ENCODE measurements at regions not wholly inside any gene's neighbourhood (a gene's known extent, or its start where the extent isn't known, plus 50 kb on each side); places are given as distances from the start of the nearest gene placed in this dataset.

GRCh38 chr4:27168783-27169182 lies 308.1 kb downstream of the STIM2 start:
- Histone ChIP-seq H3K4me3 (replicated peaks; ENCODE audit: insufficient read depth, low read length) (no peak overlapping the region), H3K27ac (replicated peaks) (no peak overlapping the region), H3K27me3 (ENCODE audit: insufficient read depth, poor library complexity, severe bottlenecking) (no peaks in the 10 kb centered on the region)
- no peak for DNase-seq (ENCODE audit: low read depth in 1 of 2, low spot score in 1 of 2)
- TF ChIP-seq GABPA (IDR thresholded peaks at IDR 0.05; ENCODE audit: low read depth) (no peak), SPI1 (IDR thresholded peaks at IDR 0.05; ENCODE audit: borderline replicate concordance, low read depth) (no peak), CTCF (IDR thresholded peaks at IDR 0.05; ENCODE audit: insufficient read depth, low read length) (no peak), POLR2AphosphoS5 (IDR thresholded peaks at IDR 0.05; ENCODE audit: low read depth) (no peak), REST (IDR thresholded peaks at IDR 0.05; ENCODE audit: insufficient replicate concordance, low read depth) (no peak)

GRCh38 chr4:27173280-27173679 lies 312.6 kb downstream of the STIM2 start:
- no peak for DNase-seq (ENCODE audit: low read depth in 1 of 2, low spot score in 1 of 2)
- no peak overlapping the region for H3K4me3 ChIP-seq (replicated peaks; ENCODE audit: insufficient read depth, low read length)
- TF ChIP-seq REST (IDR thresholded peaks at IDR 0.05; ENCODE audit: insufficient replicate concordance, low read depth) (no peak), GABPA (IDR thresholded peaks at IDR 0.05; ENCODE audit: low read depth) (no peak), POLR2AphosphoS5 (IDR thresholded peaks at IDR 0.05; ENCODE audit: low read depth) (no peak), SPI1 (IDR thresholded peaks at IDR 0.05; ENCODE audit: borderline replicate concordance, low read depth) (no peak), CTCF (IDR thresholded peaks at IDR 0.05; ENCODE audit: insufficient read depth, low read length) (no peak)
- no peaks in the 10 kb centered on the region for H3K27me3 ChIP-seq (ENCODE audit: insufficient read depth, poor library complexity, severe bottlenecking)
- no peak overlapping the region for H3K27ac ChIP-seq (replicated peaks)

GRCh38 chr4:27176400-27176799 lies 315.8 kb downstream of the STIM2 start:
- TF ChIP-seq POLR2AphosphoS5 (IDR thresholded peaks at IDR 0.05; ENCODE audit: low read depth): no peak
- TF ChIP-seq GABPA (IDR thresholded peaks at IDR 0.05; ENCODE audit: low read depth): no peak
- TF ChIP-seq CTCF (IDR thresholded peaks at IDR 0.05; ENCODE audit: insufficient read depth, low read length): no peak
- no peak for TF ChIP-seq REST (IDR thresholded peaks at IDR 0.05; ENCODE audit: insufficient replicate concordance, low read depth)
- no peak for TF ChIP-seq SPI1 (IDR thresholded peaks at IDR 0.05; ENCODE audit: borderline replicate concordance, low read depth)

More at GRCh38 chr4:27176400-27176799, 315.8 kb downstream of the STIM2 start:
- no peak overlapping the region for H3K27ac ChIP-seq (replicated peaks)
- H3K27me3 ChIP-seq (ENCODE audit: insufficient read depth, poor library complexity, severe bottlenecking): no peaks in the 10 kb centered on the region
- peak in 1 of 2 experiments; percentile 23 for DNase-seq (ENCODE audit: low read depth in 1 of 2, low spot score in 1 of 2)
- H3K4me3 ChIP-seq (replicated peaks; ENCODE audit: insufficient read depth, low read length): no peak overlapping the region

Data from HL-60 (cell line).